Tibial nerve (tissue), 4 donors: ENCODE measurements at regions not wholly inside any gene's neighbourhood (a gene's known extent, or its start where the extent isn't known, plus 50 kb on each side); places are given as distances from the start of the nearest gene placed in this dataset.

Experiments
- DNase-seq, 2 donors: peaks; one replicate each; pipeline ENCODE4 v3.0.0-alpha.2; 2019; ENCODE audit warnings: low spot score in 2 of 2
- H3K27ac ChIP-seq, 4 donors: fragments of 200-600 bp; sonication (generic) in 3 of 4; one replicate each; pipeline ENCODE4 v1.5.1; 2017 to 2019; ENCODE audit warnings: mild to moderate bottlenecking in 1 of 4
- H3K27me3 ChIP-seq, 2 donors: fragments of 200-600 bp; sonication (generic) in 1 of 2; one replicate each; pipeline versions ENCODE4 v1.5.1 to v1.6.0; 2017 to 2019
- H3K36me3 ChIP-seq, 3 donors: fragments of 200-600 bp; sonication (generic); one replicate each; pipeline ENCODE4 v1.5.1; 2018 to 2019
- H3K4me1 ChIP-seq, 4 donors: fragments of 200-600 bp; sonication (generic) in 3 of 4; one replicate each; pipeline ENCODE4 v1.5.1; 2017 to 2019
- H3K4me3 ChIP-seq, 4 donors: fragments of 200-600 bp; sonication (generic) in 3 of 4; one replicate each; pipeline ENCODE4 v1.5.1; 2017 to 2019; ENCODE audit warnings: mild to moderate bottlenecking in 1 of 4, moderate library complexity in 1 of 4
- H3K9me3 ChIP-seq, 4 donors: fragments of 200-600 bp; sonication (generic) in 3 of 4; one replicate each; pipeline ENCODE4 v1.5.1; 2017 to 2019
- CTCF ChIP-seq, 5 experiments: fragments of 200-600 bp in 3 of 5; fragments of 450-650 bp in 2 of 5; sonication (generic) in 3 of 5; IDR thresholded peaks; one replicate each; pipeline ENCODE4 v1.5.1; 2016 to 2019; ENCODE audit warnings: antibody characterized with exemption in 5 of 5, mild to moderate bottlenecking in 3 of 5, moderate library complexity in 2 of 5
- EP300 ChIP-seq, 2 donors: sonication (generic); formaldehyde crosslinking; IDR thresholded peaks; one replicate each; pipeline ENCODE4 v1.6.1; 2017; ENCODE audit warnings: antibody characterized with exemption in 2 of 2, mild to moderate bottlenecking in 1 of 2
- POLR2A ChIP-seq, 2 donors: fragments of 450-650 bp; IDR thresholded peaks; one replicate each; pipeline ENCODE4 v1.6.1; 2017; ENCODE audit warnings: antibody characterized with exemption in 2 of 2, mild to moderate bottlenecking in 2 of 2, moderate library complexity in 2 of 2
- WGBS, 2 donors: methylation state at CpG; one replicate each; pipeline ENCODE4 v1.1.5; 2018; 5-methylcytosine and 5-hydroxymethylcytosine counted together

- TF ChIP-seq CTCF (IDR thresholded peaks at IDR 0.05) (no peak), EP300 (IDR thresholded peaks at IDR 0.05) (no peak), POLR2A (IDR thresholded peaks at IDR 0.05) (no peak)
- Histone ChIP-seq H3K4me1 (no peaks in the 10 kb centered on the region), H3K9me3 (peaks cover 0 to 5% (median 0%) of the 10 kb centered on the region in 4 donors), H3K27ac (no peak overlapping the region), H3K4me3 (no peak overlapping the region), H3K36me3 (no peaks in the 10 kb centered on the region), H3K27me3 (no peaks in the 10 kb centered on the region)
- DNase-seq, result no peak
Measured at GRCh38 chr3:99167071-99167470, 265.6 kb upstream of the DCBLD2 start.

- Histone ChIP-seq H3K27ac (no peak overlapping the region), H3K4me3 (no peak overlapping the region), H3K36me3 (no peaks in the 10 kb centered on the region), H3K27me3 (no peaks in the 10 kb centered on the region), H3K4me1 (no peaks in the 10 kb centered on the region), H3K9me3 (peaks cover 0 to 20% (median 4%) of the 10 kb centered on the region in 4 donors)
- no peak for DNase-seq
- no peak for TF ChIP-seq EP300 (IDR thresholded peaks at IDR 0.05)
- no peak for TF ChIP-seq CTCF (IDR thresholded peaks at IDR 0.05)
- no peak for TF ChIP-seq POLR2A (IDR thresholded peaks at IDR 0.05)
- WGBS, 2 donors, result 80% methylated on average over 2 to 3 of the region's 3 CpGs
Measured at GRCh38 chr3:99163314-99163713, 261.8 kb upstream of the DCBLD2 start.

- H3K4me1 ChIP-seq, result no peaks in the 10 kb centered on the region
- DNase-seq, result no peak
Measured at GRCh38 chr3:99159220-99159762, 257.8 kb upstream of the DCBLD2 start.

GRCh38 chr3:99145031-99145430, 243.5 kb upstream of the DCBLD2 start:
- WGBS, 2 donors, result 50 to 65% methylated on average over 1 of the region's 1 CpG
- H3K4me1 ChIP-seq, result no peaks in the 10 kb centered on the region
- H3K4me3 ChIP-seq, result no peak overlapping the region
- no peaks in the 10 kb centered on the region for H3K36me3 ChIP-seq
- no peaks in the 10 kb centered on the region for H3K27me3 ChIP-seq
- DNase-seq, result no peak
- no peak overlapping the region for H3K27ac ChIP-seq
- no peak for TF ChIP-seq EP300 (IDR thresholded peaks at IDR 0.05)
- TF ChIP-seq CTCF (IDR thresholded peaks at IDR 0.05), result no peak
- TF ChIP-seq POLR2A (IDR thresholded peaks at IDR 0.05), result no peak
- H3K9me3 ChIP-seq, result peaks cover 0 to 3% (median 0%) of the 10 kb centered on the region in 4 donors

More at GRCh38 chr3:99159220-99159762, 257.8 kb upstream of the DCBLD2 start:
- Histone ChIP-seq H3K36me3 (no peaks in the 10 kb centered on the region), H3K4me3 (no peak overlapping the region), H3K27ac (no peak overlapping the region), H3K27me3 (no peaks in the 10 kb centered on the region), H3K9me3 (peaks cover 0 to 38% (median 4%) of the 10 kb centered on the region in 4 donors)
- TF ChIP-seq EP300 (IDR thresholded peaks at IDR 0.05), result no peak
- no peak for TF ChIP-seq CTCF (IDR thresholded peaks at IDR 0.05)
- TF ChIP-seq POLR2A (IDR thresholded peaks at IDR 0.05), result no peak

GRCh38 chr3:99143493-99143892, 242.0 kb upstream of the DCBLD2 start:
- Histone ChIP-seq H3K4me3 (no peak overlapping the region), H3K27ac (no peak overlapping the region), H3K27me3 (no peaks in the 10 kb centered on the region), H3K36me3 (no peaks in the 10 kb centered on the region), H3K9me3 (peaks cover 0 to 3% (median 0%) of the 10 kb centered on the region in 4 donors), H3K4me1 (no peaks in the 10 kb centered on the region)
- no peak for DNase-seq
- WGBS, 2 donors, result 54 to 58% methylated on average over 3 of the region's 3 CpGs
- TF ChIP-seq POLR2A (IDR thresholded peaks at IDR 0.05) (no peak), EP300 (IDR thresholded peaks at IDR 0.05) (no peak), CTCF (IDR thresholded peaks at IDR 0.05) (no peak)
